Panc1 (cell line): ENCODE measurements at regions not wholly inside any gene's neighbourhood (a gene's known extent, or its start where the extent isn't known, plus 50 kb on each side); places are given as distances from the start of the nearest gene placed in this dataset.

Source experiments
- POLR2AphosphoS5 ChIP-seq: IDR thresholded peaks from 2 replicates; pipeline ENCODE4 v1.6.1; 2012; ENCODE audit warnings: mild to moderate bottlenecking, low read depth, low read length, moderate library complexity
- TF ChIP-seq, protein P1 (sequence below): fragments of 450-650 bp; IDR thresholded peaks from 2 replicates; pipeline ENCODE4 v1.5.1; 2017; ENCODE audit warnings: mild to moderate bottlenecking

DNA sequence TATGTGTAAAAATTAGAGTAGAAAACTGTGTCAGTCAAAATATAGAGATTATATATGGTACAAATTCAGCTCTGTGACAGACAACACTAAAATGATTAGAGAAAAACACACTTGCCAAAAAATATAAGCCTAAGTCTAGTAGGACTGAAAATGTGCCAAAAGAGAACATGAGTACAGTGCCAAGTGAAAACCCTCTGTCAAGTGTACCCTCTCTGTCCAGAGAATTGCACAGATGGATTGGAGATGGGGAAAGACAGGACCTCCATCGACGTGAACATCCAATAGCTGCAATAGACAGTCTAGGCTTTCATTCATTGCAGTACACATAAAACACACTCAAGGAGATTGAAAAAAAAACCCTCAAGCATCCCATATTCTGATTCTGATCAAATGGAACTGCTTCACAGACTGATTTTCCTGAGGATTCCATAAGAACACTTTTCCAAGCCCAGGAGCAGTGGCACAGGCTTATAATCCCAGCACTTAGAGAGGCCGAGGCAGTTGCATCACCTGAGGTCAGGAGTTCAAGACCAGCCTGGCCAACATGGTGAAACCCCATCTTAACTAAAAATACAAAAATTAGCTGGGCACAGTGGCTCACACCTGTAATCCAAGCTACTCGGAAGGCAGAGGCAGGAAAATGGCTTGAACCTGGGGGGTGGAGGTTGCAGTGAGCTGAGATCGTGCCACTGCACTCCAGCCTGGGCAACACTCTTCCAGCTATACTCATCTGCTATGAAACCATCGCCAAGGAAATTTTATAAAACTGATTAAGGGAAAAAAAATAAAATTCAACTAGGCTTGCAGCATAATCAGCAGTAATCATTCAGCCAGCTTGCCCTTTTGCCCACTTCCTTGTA, 110.0 kb upstream of the TRIM24 start:
- TF ChIP-seq, protein P1, sequence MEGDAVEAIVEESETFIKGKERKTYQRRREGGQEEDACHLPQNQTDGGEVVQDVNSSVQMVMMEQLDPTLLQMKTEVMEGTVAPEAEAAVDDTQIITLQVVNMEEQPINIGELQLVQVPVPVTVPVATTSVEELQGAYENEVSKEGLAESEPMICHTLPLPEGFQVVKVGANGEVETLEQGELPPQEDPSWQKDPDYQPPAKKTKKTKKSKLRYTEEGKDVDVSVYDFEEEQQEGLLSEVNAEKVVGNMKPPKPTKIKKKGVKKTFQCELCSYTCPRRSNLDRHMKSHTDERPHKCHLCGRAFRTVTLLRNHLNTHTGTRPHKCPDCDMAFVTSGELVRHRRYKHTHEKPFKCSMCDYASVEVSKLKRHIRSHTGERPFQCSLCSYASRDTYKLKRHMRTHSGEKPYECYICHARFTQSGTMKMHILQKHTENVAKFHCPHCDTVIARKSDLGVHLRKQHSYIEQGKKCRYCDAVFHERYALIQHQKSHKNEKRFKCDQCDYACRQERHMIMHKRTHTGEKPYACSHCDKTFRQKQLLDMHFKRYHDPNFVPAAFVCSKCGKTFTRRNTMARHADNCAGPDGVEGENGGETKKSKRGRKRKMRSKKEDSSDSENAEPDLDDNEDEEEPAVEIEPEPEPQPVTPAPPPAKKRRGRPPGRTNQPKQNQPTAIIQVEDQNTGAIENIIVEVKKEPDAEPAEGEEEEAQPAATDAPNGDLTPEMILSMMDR = no peak
- no peak for TF ChIP-seq POLR2AphosphoS5
